ENCODE measurements at regions not wholly inside any gene's neighbourhood (a gene's known extent, or its start where the extent isn't known, plus 50 kb on each side); places are given as distances from the start of the nearest gene placed in this dataset.

GRCh38 chr21:15122241-15122640 is 57.4 kb upstream of the NRIP1 start:
- Histone ChIP-seq H3K36me3 (ENCODE audit: insufficient read depth, low read length) (no peaks in the 10 kb centered on the region), H3K9me3 (ENCODE audit: low read length) (no peaks in the 10 kb centered on the region), H4K20me1 (ENCODE audit: insufficient read depth, low read length) (no peaks in the 10 kb centered on the region), H3K27ac (ENCODE audit: low read depth, low read length, poor library complexity, severe bottlenecking) (no peak overlapping the region), H2AFZ (ENCODE audit: low read length) (no peak overlapping the region), H3K4me2 (ENCODE audit: low read length) (no peak overlapping the region), H3K9me2 (ENCODE audit: insufficient read depth, low read length) (no peaks in the 10 kb centered on the region), H3K4me3 (ENCODE audit: low read depth, low read length, poor library complexity, severe bottlenecking) (no peak overlapping the region), H3K4me1 (ENCODE audit: insufficient read depth, low read length, poor library complexity, severe bottlenecking) (no peaks in the 10 kb centered on the region), H3K79me2 (ENCODE audit: insufficient read depth, low read depth, low read length) (no peaks in the 10 kb centered on the region)
- no peak for TF ChIP-seq EZH2phosphoT487 (IDR thresholded peaks at IDR 0.05; ENCODE audit: borderline replicate concordance, low read depth, low read length)
- no peak for TF ChIP-seq CTCF (conservative IDR thresholded peaks at IDR 0.05; ENCODE audit: low read length)
- ChIA-PET POLR2A (interaction anchor here (0.5 to 1.8 kb wide), 5 partner anchors 11 to 444 kb away, joined by 3 to 5 read pairs (median 3); no protein-coding TSS in a partner anchor), CTCF (ENCODE audit: unreplicated experiment) (no interaction called here)
- DNase-seq (ENCODE audit: low spot score), result no peak
- intact Hi-C loops (cut with micrococcal nuclease; ENCODE audit: unreplicated experiment), result no loop called here
- BruUV-seq (replicated peaks), result no TSS peak

DNA sequence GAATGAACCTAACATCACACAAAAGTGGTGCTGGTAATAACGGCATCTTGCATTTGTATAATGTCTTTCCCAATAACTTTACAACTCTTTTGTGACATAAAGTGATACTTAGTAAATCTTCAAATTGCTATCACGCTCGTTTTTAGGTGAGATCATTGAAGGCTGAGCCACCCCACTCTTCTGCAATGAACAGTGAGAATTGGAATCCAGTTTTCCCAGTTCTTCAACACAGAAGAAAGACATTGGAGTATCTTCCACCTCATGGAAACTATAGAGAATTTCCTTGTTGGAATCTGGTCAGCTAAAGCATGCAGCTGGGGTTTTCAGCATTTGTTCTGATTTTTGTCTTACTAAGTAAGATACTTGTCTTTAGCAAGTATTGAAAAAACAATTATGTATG is 59.9 kb upstream of the NRIP1 start:
- intact Hi-C loops (cut with micrococcal nuclease; ENCODE audit: unreplicated experiment), result no loop called here
- CTCF ChIA-PET (ENCODE audit: unreplicated experiment), result no interaction called here
- no peak for DNase-seq (ENCODE audit: low spot score)
- Histone ChIP-seq H3K4me1 (ENCODE audit: insufficient read depth, low read length, poor library complexity, severe bottlenecking) (no peaks in the 10 kb centered on the region), H3K4me3 (ENCODE audit: low read depth, low read length, poor library complexity, severe bottlenecking) (no peak overlapping the region), H4K20me1 (ENCODE audit: insufficient read depth, low read length) (no peaks in the 10 kb centered on the region), H3K9me2 (ENCODE audit: insufficient read depth, low read length) (no peaks in the 10 kb centered on the region), H3K27ac (ENCODE audit: low read depth, low read length, poor library complexity, severe bottlenecking) (no peak overlapping the region), H2AFZ (ENCODE audit: low read length) (no peak overlapping the region), H3K9me3 (ENCODE audit: low read length) (no peaks in the 10 kb centered on the region), H3K4me2 (ENCODE audit: low read length) (no peak overlapping the region), H3K79me2 (ENCODE audit: insufficient read depth, low read depth, low read length) (no peaks in the 10 kb centered on the region), H3K36me3 (ENCODE audit: insufficient read depth, low read length) (no peaks in the 10 kb centered on the region)
- no peak for TF ChIP-seq CTCF (conservative IDR thresholded peaks at IDR 0.05; ENCODE audit: low read length)
- no peak for TF ChIP-seq EZH2phosphoT487 (IDR thresholded peaks at IDR 0.05; ENCODE audit: borderline replicate concordance, low read depth, low read length)
- POLR2A ChIA-PET, result interaction anchor here (0.6 to 0.7 kb wide), 3 partner anchors 8 to 315 kb away, joined by 3 to 4 read pairs (median 4); no protein-coding TSS in a partner anchor
- no TSS peak for BruUV-seq (replicated peaks)

DNA sequence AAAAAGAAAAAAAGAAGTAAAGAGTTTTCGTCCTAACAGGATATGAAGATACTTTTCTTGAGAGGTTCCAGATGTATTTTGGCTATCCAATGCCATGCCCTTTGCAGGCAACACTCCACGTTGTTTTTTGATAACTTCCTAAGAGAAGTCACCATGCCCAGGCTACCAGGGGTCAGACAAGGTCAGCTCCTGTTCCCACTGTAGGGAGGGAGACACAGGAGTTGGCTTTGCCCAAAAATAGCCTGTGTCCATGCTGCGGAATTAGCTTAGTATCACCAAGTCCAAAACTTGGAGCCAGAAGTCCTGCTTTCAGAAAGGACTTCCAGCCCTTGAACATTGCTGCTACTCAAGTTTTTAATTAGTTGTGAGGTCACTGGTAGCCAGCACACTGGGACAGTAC is 62.1 kb upstream of the NRIP1 start:
- Histone ChIP-seq H3K4me3 (ENCODE audit: low read depth, low read length, poor library complexity, severe bottlenecking) (no peak overlapping the region), H3K9me2 (ENCODE audit: insufficient read depth, low read length) (no peaks in the 10 kb centered on the region), H3K4me2 (ENCODE audit: low read length) (no peak overlapping the region), H4K20me1 (ENCODE audit: insufficient read depth, low read length) (no peaks in the 10 kb centered on the region), H2AFZ (ENCODE audit: low read length) (no peak overlapping the region), H3K9me3 (ENCODE audit: low read length) (no peaks in the 10 kb centered on the region), H3K4me1 (ENCODE audit: insufficient read depth, low read length, poor library complexity, severe bottlenecking) (no peaks in the 10 kb centered on the region), H3K36me3 (ENCODE audit: insufficient read depth, low read length) (no peaks in the 10 kb centered on the region), H3K27ac (ENCODE audit: low read depth, low read length, poor library complexity, severe bottlenecking) (no peak overlapping the region), H3K79me2 (ENCODE audit: insufficient read depth, low read depth, low read length) (no peaks in the 10 kb centered on the region)
- no TSS peak for BruUV-seq (replicated peaks)
- intact Hi-C loops (cut with micrococcal nuclease; ENCODE audit: unreplicated experiment), result no loop called here
- DNase-seq (ENCODE audit: low spot score), result no peak
- ChIA-PET CTCF (ENCODE audit: unreplicated experiment) (interaction anchor here (1.2 kb wide), 1 partner anchor 9 kb away, joined by 4 read pairs; no protein-coding TSS in a partner anchor), POLR2A (no interaction called here)
- TF ChIP-seq CTCF (conservative IDR thresholded peaks at IDR 0.05; ENCODE audit: low read length), result no peak
- TF ChIP-seq EZH2phosphoT487 (IDR thresholded peaks at IDR 0.05; ENCODE audit: borderline replicate concordance, low read depth, low read length), result no peak

All from OCI-LY7 (cell line).